ENCODE measurements at regions not wholly inside any gene's neighbourhood (a gene's known extent, or its start where the extent isn't known, plus 50 kb on each side); places are given as distances from the start of the nearest gene placed in this dataset.
"Not testable (repeated sequence)": the region's sequence is repeated elsewhere in the genome, so short reads cannot be mapped to it uniquely, and the experiment has no call there.

- no peak for DNase-seq
These were observed 241.2 kb upstream of the G2E3 start for GRCh38 chr14:30317729-30318128.

- no peak for DNase-seq
These were observed 236.1 kb upstream of the G2E3 start for GRCh38 chr14:30322819-30323218.

GRCh38 chr14:30330033-30330432 lies 228.9 kb upstream of the G2E3 start:
- DNase-seq: no peak

- DNase-seq: no peak
These were observed 228.5 kb upstream of the G2E3 start for GRCh38 chr14:30330445-30330844.

- DNase-seq: no peak
These were observed 227.9 kb upstream of the G2E3 start for GRCh38 chr14:30331030-30331429.

- DNase-seq: no peak
These were observed 226.6 kb upstream of the G2E3 start for GRCh38 chr14:30332374-30332773.

- no peak for DNase-seq
These were observed 225.0 kb upstream of the G2E3 start for GRCh38 chr14:30333934-30334333.

- no peak for DNase-seq
These were observed 221.5 kb upstream of the G2E3 start for GRCh38 chr14:30337456-30337855.

- no peak for DNase-seq
These were observed 219.6 kb upstream of the G2E3 start for GRCh38 chr14:30339311-30339901.

- DNase-seq: no peak
These were observed 218.5 kb upstream of the G2E3 start for GRCh38 chr14:30340495-30340894.

- DNase-seq: no peak
These were observed 213.4 kb upstream of the G2E3 start for GRCh38 chr14:30345511-30345910.

GRCh38 chr14:30348445-30348844 lies 210.5 kb upstream of the G2E3 start:
- DNase-seq: no peak

- no peak for DNase-seq
These were observed 209.4 kb upstream of the G2E3 start for GRCh38 chr14:30349520-30349919.

- no peak for DNase-seq
These were observed 204.5 kb upstream of the G2E3 start for GRCh38 chr14:30354439-30354838.

GRCh38 chr14:30355431-30355913 lies 203.5 kb upstream of the G2E3 start:
- DNase-seq: no peak

- DNase-seq: no peak
These were observed 202.3 kb upstream of the G2E3 start for GRCh38 chr14:30356438-30357202.

GRCh38 chr14:30357791-30358190 lies 201.2 kb upstream of the G2E3 start:
- DNase-seq: no peak

- no peak for DNase-seq
These were observed 196.4 kb upstream of the G2E3 start for GRCh38 chr14:30362369-30363218.

GRCh38 chr14:30363219-30363880 lies 195.6 kb upstream of the G2E3 start:
- not testable (repeated sequence) for DNase-seq

- DNase-seq: no peak
These were observed 189.3 kb upstream of the G2E3 start for GRCh38 chr14:30369502-30370180.

GRCh38 chr14:30373053-30373452 lies 185.9 kb upstream of the G2E3 start:
- no peak for DNase-seq

GRCh38 chr14:30373526-30373925 lies 185.4 kb upstream of the G2E3 start:
- DNase-seq: no peak

Data from stimulated activated naive CD4-positive, alpha-beta T cell (primary cell).